ENCODE measurements at regions not wholly inside any gene's neighbourhood (a gene's known extent, or its start where the extent isn't known, plus 50 kb on each side); places are given as distances from the start of the nearest gene placed in this dataset.
"Not testable (repeated sequence)": the region's sequence is repeated elsewhere in the genome, so short reads cannot be mapped to it uniquely, and the experiment has no call there.

DNA sequence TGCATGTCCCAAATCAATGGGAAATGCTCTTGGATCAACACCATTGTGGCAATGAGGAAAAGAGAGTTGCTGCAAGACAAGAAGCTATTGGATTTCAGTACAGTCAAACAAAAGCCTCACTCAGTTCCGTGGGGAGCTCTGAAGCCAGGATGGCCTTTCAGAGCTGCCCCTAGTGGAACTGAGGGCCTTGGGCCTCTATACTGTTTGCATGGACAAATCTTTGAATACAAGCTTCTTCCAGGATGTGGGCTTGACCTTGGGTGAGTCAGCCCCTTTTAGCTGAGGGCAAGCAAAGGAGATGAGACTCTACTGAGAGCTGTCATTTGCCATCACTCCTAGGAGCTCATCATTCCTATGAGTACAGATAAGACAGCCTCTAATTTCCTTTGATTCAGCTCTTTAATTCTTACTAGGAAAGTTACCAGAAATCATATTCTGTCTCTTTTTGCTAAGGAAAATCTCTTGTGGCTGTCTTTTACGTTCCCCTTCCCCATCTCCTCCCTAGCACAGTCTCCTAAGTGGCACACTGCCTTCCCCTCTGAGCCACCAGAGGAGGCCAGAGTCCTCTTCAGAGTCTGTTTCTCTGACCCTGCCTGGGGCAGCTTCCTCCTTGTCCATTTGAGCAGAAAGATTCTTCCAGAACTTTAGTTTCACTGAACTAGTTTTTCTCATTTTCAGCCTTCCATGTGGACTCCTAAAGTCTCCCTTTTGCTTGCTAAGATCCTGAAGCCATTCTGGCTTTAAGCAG is 168.8 kb upstream of the POC5 start:
- DNase-seq (ENCODE audit: low read depth, low spot score): no peak
- in situ Hi-C loops (cut with HindIII; ENCODE audit: low sequenced_read_pairs): no loop called here
- no peak overlapping the region for H3K4me3 ChIP-seq (ENCODE audit: low read depth, low read length)
- TF ChIP-seq, protein P1, sequence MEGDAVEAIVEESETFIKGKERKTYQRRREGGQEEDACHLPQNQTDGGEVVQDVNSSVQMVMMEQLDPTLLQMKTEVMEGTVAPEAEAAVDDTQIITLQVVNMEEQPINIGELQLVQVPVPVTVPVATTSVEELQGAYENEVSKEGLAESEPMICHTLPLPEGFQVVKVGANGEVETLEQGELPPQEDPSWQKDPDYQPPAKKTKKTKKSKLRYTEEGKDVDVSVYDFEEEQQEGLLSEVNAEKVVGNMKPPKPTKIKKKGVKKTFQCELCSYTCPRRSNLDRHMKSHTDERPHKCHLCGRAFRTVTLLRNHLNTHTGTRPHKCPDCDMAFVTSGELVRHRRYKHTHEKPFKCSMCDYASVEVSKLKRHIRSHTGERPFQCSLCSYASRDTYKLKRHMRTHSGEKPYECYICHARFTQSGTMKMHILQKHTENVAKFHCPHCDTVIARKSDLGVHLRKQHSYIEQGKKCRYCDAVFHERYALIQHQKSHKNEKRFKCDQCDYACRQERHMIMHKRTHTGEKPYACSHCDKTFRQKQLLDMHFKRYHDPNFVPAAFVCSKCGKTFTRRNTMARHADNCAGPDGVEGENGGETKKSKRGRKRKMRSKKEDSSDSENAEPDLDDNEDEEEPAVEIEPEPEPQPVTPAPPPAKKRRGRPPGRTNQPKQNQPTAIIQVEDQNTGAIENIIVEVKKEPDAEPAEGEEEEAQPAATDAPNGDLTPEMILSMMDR (IDR thresholded peaks at IDR 0.05; ENCODE audit: low read depth, low read length): no peak

DNA sequence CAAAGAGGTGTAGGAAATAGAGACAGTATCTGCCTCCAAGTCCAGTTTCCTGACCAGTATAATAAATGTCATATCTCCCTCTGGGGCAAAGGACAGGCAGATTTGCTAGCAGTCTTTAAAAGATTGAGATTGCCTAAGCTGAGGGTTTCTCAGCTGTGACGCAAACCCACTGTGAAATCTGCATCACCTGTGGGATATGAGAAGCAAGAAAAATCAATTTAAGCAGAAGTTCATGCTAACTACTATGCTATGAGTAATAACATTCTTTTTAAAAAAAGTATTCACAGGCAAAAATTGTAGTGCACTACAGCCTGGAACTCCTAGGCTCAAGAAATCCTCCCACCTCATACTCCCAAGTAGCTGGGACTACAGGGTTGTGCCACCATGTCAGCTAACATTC is 168.1 kb upstream of the POC5 start:
- no peak overlapping the region for H3K4me3 ChIP-seq (ENCODE audit: low read depth, low read length)
- DNase-seq (ENCODE audit: low read depth, low spot score): no peak
- TF ChIP-seq, protein P1 (IDR thresholded peaks at IDR 0.05; ENCODE audit: low read depth, low read length): no peak
- in situ Hi-C loops (cut with HindIII; ENCODE audit: low sequenced_read_pairs): no loop called here

DNA sequence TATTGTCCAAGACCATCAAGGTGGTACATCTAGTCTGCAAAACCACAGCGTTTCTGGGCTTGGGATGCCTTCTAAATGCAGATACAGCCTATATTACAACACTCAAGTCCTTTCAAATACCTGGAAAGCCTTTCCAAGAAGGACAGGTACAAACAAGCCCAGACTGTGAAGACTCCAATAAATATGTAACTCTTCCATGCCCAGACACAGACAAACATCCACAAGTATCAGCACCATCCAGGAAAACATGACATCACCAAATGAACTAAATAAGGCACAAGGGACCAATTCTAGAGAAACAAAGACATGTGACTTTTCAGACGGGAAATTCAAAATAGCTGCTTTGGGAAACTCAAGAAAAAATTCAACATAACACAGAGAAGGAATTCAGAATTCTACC is 152.7 kb upstream of the POC5 start:
- TF ChIP-seq, protein P1 (IDR thresholded peaks at IDR 0.05; ENCODE audit: low read depth, low read length): no peak
- H3K4me3 ChIP-seq (ENCODE audit: low read depth, low read length): no peak overlapping the region
- in situ Hi-C loops (cut with HindIII; ENCODE audit: low sequenced_read_pairs): no loop called here
- no peak for DNase-seq (ENCODE audit: low read depth, low spot score)

DNA sequence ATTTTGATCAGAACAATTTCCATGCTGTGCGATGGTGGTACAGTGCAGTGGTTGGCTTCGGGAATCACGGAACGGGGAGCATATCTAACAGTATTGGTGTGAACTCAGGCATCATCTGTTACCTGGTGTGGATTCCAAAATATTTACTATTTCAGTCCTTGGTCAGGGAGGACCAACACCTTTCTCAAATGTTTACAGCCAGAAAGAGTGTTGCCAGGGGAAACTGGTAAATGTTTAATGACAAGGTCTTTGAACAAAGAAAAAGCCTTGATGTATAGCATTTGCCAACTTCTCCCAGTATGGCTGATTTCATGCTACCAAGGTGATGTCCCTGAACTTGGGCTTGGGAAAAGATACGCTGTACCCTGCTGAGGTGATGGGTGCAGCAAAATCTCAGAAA is 145.6 kb upstream of the POC5 start:
- TF ChIP-seq, protein P1 (IDR thresholded peaks at IDR 0.05; ENCODE audit: low read depth, low read length): no peak
- in situ Hi-C loops (cut with HindIII; ENCODE audit: low sequenced_read_pairs): no loop called here
- no peak overlapping the region for H3K4me3 ChIP-seq (ENCODE audit: low read depth, low read length)
- no peak for DNase-seq (ENCODE audit: low read depth, low spot score)

DNA sequence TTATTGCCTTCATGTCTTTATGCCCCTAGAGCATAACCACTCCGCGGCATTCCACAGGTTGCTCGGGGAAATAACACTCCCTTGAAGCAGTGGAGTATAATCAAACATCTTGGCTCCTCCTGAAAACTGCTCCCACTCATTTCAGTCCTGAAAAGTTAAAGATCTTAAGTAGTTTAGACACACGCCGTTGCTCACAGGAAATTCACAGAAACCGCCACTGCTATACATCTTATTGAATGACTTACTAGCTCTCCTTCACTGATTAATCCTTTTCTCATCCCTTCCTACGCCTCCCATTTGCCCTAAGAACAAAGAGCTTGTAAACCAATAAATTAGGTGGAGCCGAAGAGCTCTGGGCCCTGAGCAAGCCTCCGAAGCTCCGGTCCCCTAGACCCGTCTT is 142.4 kb upstream of the POC5 start:
- DNase-seq (ENCODE audit: low read depth, low spot score); in situ Hi-C loops (cut with HindIII; ENCODE audit: low sequenced_read_pairs); H3K4me3 ChIP-seq (ENCODE audit: low read depth, low read length): not testable (repeated sequence)

DNA sequence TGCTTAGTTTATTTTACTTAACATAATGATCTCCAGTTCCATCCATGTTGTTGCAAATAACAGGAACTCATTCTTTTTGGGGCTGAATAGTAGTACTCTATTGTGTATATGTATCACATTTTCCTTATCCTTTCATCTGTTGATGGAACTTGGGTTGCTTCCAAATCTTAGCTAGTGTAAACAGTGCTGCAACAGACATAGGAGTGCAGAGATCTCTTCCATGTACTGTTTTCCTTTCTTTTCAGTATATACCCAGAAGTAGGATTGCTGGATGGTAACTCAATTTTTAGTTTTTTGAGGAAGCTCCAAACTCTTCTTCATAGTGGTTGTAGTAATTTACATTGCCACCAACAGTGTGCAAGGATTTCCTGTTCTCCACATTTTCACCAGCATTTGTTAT is 138.8 kb upstream of the POC5 start:
- no peak overlapping the region for H3K4me3 ChIP-seq (ENCODE audit: low read depth, low read length)
- no peak for DNase-seq (ENCODE audit: low read depth, low spot score)
- in situ Hi-C loops (cut with HindIII; ENCODE audit: low sequenced_read_pairs): no loop called here
- TF ChIP-seq, protein P1 (IDR thresholded peaks at IDR 0.05; ENCODE audit: low read depth, low read length): no peak

DNA sequence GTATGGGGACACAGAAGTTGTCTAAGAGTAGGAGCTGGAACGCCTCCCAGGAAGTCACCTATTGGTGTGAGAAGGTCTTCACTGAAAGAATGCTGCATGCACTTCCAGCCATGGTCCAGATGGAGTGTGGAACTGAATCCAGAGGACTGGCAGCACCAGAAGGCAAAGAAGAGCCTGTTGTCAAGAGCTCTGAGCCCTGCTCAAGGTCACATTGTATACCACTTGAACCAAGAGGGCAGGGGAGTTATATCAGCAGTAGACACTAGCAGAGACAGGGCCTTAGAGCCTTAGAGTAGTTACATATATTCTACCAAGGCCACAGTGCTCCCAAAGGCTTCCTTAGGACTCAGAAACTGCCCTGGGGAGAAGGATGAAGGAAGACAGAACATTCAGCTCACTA is 130.8 kb upstream of the POC5 start:
- DNase-seq (ENCODE audit: low read depth, low spot score): no peak
- H3K4me3 ChIP-seq (ENCODE audit: low read depth, low read length): no peak overlapping the region
- in situ Hi-C loops (cut with HindIII; ENCODE audit: low sequenced_read_pairs): no loop called here
- TF ChIP-seq, protein P1 (IDR thresholded peaks at IDR 0.05; ENCODE audit: low read depth, low read length): no peak

Data from astrocyte of the spinal cord (primary cell).